ENCODE measurements at regions not wholly inside any gene's neighbourhood (a gene's known extent, or its start where the extent isn't known, plus 50 kb on each side); places are given as distances from the start of the nearest gene placed in this dataset.

DNA sequence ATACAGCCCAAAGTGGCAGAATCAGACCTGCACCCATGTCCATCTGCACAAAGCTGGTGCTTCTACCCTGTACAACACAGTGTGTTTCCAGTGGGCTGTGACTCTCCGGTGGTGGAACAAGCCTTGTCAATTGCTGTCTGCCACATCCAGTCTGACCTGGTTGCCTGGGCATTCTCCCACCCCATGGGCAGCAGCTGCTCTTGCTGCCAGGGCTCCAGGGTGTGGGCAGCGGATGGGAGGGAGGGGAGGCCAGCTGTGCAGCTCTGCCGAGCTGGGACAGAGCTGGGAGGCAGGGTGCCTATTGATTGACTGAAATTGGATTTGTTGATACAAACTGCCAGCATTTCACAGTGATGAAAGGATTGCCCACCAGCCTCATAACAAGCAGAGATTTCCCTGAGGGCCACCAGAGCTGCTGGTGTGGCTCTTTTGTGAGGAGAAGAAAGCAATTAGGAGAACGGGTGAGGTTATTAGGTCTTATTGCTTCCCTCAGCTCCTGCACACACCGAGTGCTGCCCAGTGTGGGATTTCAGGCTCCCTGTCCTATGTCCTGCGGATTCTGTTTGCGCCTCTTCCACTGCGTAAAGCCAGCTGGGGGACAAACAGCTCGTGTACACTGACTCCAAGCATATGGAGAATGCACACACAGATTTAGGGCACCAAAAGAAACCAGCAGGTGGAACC lies 150.8 kb downstream of the NRN1 start:
- peaks cover 0 to 4% (median 0%) of the 10 kb centered on the region in 3 experiments; a peak in 2 of 7 replicates for H3K36me3 Mint-ChIP-seq (ENCODE audit: insufficient read depth in 1 of 3, low read depth in 3 of 3)
- Histone ChIP-seq H3K4me1 (ENCODE audit: insufficient read depth, low read length) (no peaks in the 10 kb centered on the region), H3K79me2 (ENCODE audit: insufficient read depth, low read length) (no peaks in the 10 kb centered on the region), H2BK12ac (ENCODE audit: insufficient read length, low read depth, low read length) (no peak overlapping the region), H3K9ac (ENCODE audit: extremely low read depth, insufficient read length, low read length) (no peak overlapping the region), H3K9me3 (ENCODE audit: control insufficient read depth, low read depth, low read length) (no peaks in the 10 kb centered on the region), H3K56ac (ENCODE audit: insufficient read length, low read depth, low read length) (no peak overlapping the region), H4K20me1 (ENCODE audit: control insufficient read depth, insufficient read depth, insufficient read length) (no peaks in the 10 kb centered on the region), H3T11ph (ENCODE audit: low read length) (no peak overlapping the region), H2BK20ac (ENCODE audit: low read depth, low read length, poor library complexity, severe bottlenecking) (no peak overlapping the region), H4K91ac (ENCODE audit: insufficient read length, low read depth, low read length) (no peak overlapping the region), H3K23me2 (ENCODE audit: insufficient read length, low read depth, low read length, poor library complexity, severe bottlenecking) (no peaks in the 10 kb centered on the region), H2AFZ (ENCODE audit: low read length) (no peak overlapping the region), H3K4ac (ENCODE audit: low read depth, low read length) (no peak overlapping the region), H2AK5ac (ENCODE audit: insufficient read length, low read length) (no peak overlapping the region), H3K79me1 (ENCODE audit: insufficient read depth, low read depth, low read length, poor library complexity, severe bottlenecking) (no peaks in the 10 kb centered on the region), H2BK120ac (ENCODE audit: low read depth, low read length, poor library complexity, severe bottlenecking) (no peak overlapping the region), H3K14ac (ENCODE audit: insufficient read depth, low read length) (no peak overlapping the region), H3K4me2 (ENCODE audit: insufficient read depth, insufficient read length, low read length) (no peak overlapping the region), H3K23ac (ENCODE audit: insufficient read length, low read depth, low read length) (no peak overlapping the region), H3K27me3 (ENCODE audit: insufficient read depth, low read length) (peaks cover 20% of the 10 kb centered on the region; the same call in 1 of the 2 replicates), H4K5ac (ENCODE audit: insufficient read length, low read depth, low read length) (no peak overlapping the region), H2BK5ac (ENCODE audit: insufficient read length, low read length) (no peak overlapping the region), H2BK15ac (ENCODE audit: low read depth, low read length) (no peak overlapping the region), H3K18ac (ENCODE audit: insufficient read length, low read depth, low read length) (no peak overlapping the region), H3K27ac (ENCODE audit: insufficient read length, low read depth, low read length) (no peak overlapping the region), H4K8ac (replicated peaks; ENCODE audit: insufficient read length, low read depth, low read length) (no peak overlapping the region)
- no peak for DNase-seq
- H3K27ac Mint-ChIP-seq, result no peak overlapping the region
- peaks cover 2% of the 10 kb centered on the region in 2 experiments; a peak in 4 of 5 replicates for H3K9me3 Mint-ChIP-seq
- H3K4me3 Mint-ChIP-seq, result no peak overlapping the region
- WGBS (ENCODE audit: extremely low coverage, insufficient read length, low lambda C conversion rate), result no CpG with 5 or more reads among the region's 9 CpGs
- H3K27me3 Mint-ChIP-seq (ENCODE audit: low read depth), result peaks cover 84% of the 10 kb centered on the region
- H3K4me1 Mint-ChIP-seq, result peaks cover 9 to 13% of the 10 kb centered on the region in 2 experiments
- TF ChIP-seq, protein P1, sequence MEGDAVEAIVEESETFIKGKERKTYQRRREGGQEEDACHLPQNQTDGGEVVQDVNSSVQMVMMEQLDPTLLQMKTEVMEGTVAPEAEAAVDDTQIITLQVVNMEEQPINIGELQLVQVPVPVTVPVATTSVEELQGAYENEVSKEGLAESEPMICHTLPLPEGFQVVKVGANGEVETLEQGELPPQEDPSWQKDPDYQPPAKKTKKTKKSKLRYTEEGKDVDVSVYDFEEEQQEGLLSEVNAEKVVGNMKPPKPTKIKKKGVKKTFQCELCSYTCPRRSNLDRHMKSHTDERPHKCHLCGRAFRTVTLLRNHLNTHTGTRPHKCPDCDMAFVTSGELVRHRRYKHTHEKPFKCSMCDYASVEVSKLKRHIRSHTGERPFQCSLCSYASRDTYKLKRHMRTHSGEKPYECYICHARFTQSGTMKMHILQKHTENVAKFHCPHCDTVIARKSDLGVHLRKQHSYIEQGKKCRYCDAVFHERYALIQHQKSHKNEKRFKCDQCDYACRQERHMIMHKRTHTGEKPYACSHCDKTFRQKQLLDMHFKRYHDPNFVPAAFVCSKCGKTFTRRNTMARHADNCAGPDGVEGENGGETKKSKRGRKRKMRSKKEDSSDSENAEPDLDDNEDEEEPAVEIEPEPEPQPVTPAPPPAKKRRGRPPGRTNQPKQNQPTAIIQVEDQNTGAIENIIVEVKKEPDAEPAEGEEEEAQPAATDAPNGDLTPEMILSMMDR (conservative IDR thresholded peaks at IDR 0.05), result no peak
